Peyer's patch (tissue), 4 donors: ENCODE measurements at regions not wholly inside any gene's neighbourhood (a gene's known extent, or its start where the extent isn't known, plus 50 kb on each side); places are given as distances from the start of the nearest gene placed in this dataset.

Source experiments
- CTCF ChIP-seq, 6 experiments: fragments of 450-650 bp in 4 of 6; fragments of 200-600 bp in 2 of 6; sonication (generic) in 1 of 6; IDR thresholded peaks; one replicate each; pipeline ENCODE4 v1.5.1; 2017 to 2019; ENCODE audit warnings: antibody characterized with exemption in 6 of 6, mild to moderate bottlenecking in 3 of 6, moderate library complexity in 1 of 6
- POLR2A ChIP-seq, 2 donors: fragments of 450-650 bp; IDR thresholded peaks; one replicate each; pipeline ENCODE4 v1.5.1; 2017; ENCODE audit warnings: antibody characterized with exemption in 2 of 2, mild to moderate bottlenecking in 2 of 2, moderate library complexity in 2 of 2

DNA sequence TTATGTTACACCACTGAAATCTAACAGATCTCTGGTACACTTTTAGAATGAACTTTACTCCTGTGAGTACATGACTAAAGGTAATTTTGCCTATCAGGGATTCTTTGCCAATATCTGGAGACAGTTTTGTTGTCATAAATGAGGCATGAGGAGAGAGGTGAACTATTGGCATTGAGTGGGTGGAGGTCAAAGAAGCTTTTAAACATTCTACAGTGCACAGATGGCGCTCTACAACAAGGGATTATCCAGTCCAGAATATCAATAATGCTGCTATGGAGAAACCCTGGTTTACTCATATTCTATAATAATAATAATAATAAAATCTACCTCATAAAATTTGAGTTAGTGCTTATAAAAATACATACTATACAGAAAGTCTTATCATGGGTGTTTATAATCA, 702.3 kb downstream of the SI start:
- TF ChIP-seq CTCF (IDR thresholded peaks at IDR 0.05) (no peak), POLR2A (IDR thresholded peaks at IDR 0.05) (no peak)
